Naive B cell (primary cell): ENCODE measurements at regions not wholly inside any gene's neighbourhood (a gene's known extent, or its start where the extent isn't known, plus 50 kb on each side); places are given as distances from the start of the nearest gene placed in this dataset.

Source experiments
- ATAC-seq, 2 donors: fragments of 150-1000 bp; cut with Tn5 transposase; 2 replicates each; pipeline ENCODE4 v1.10.0; 2021; ENCODE audit warnings: low read depth in 2 of 2, mild to moderate bottlenecking in 2 of 2, moderate library complexity in 2 of 2
- DNase-seq: peaks from one replicate; pipeline ENCODE4 v3.0.0; 2022
- H3K27ac Mint-ChIP-seq, 6 donors: one replicate each; pipeline ENCODE4 v1.8.0; 2020 to 2022; ENCODE audit warnings: mild to moderate bottlenecking in 6 of 6, mixed read lengths in 6 of 6, moderate library complexity in 5 of 6, inconsistent platforms in 2 of 6
- H3K27me3 Mint-ChIP-seq, 3 donors: one replicate each; pipeline ENCODE4 v1.8.0; 2021 to 2022; ENCODE audit warnings: mixed read lengths in 3 of 3, mild to moderate bottlenecking in 1 of 3
- H3K36me3 Mint-ChIP-seq, 2 donors: one replicate each; pipeline ENCODE4 v1.8.0; 2020 to 2022; ENCODE audit warnings: mixed read lengths in 2 of 2, inconsistent platforms in 1 of 2, mild to moderate bottlenecking in 1 of 2
- H3K4me1 Mint-ChIP-seq, 3 donors: one replicate each; pipeline ENCODE4 v1.8.0; 2020 to 2022; ENCODE audit warnings: mixed read lengths in 3 of 3, inconsistent platforms in 1 of 3, mild to moderate bottlenecking in 1 of 3, moderate library complexity in 1 of 3
- H3K4me3 Mint-ChIP-seq, 8 donors: one replicate each; pipeline ENCODE4 v1.8.0; 2020 to 2022; ENCODE audit warnings: mild to moderate bottlenecking in 8 of 8, mixed read lengths in 8 of 8, moderate library complexity in 8 of 8, inconsistent platforms in 2 of 8
- H3K9me3 Mint-ChIP-seq, 7 donors: one replicate each; pipeline ENCODE4 v1.8.0; 2020 to 2022; ENCODE audit warnings: mixed read lengths in 7 of 7, mild to moderate bottlenecking in 5 of 7, inconsistent platforms in 2 of 7, moderate library complexity in 1 of 7

DNA sequence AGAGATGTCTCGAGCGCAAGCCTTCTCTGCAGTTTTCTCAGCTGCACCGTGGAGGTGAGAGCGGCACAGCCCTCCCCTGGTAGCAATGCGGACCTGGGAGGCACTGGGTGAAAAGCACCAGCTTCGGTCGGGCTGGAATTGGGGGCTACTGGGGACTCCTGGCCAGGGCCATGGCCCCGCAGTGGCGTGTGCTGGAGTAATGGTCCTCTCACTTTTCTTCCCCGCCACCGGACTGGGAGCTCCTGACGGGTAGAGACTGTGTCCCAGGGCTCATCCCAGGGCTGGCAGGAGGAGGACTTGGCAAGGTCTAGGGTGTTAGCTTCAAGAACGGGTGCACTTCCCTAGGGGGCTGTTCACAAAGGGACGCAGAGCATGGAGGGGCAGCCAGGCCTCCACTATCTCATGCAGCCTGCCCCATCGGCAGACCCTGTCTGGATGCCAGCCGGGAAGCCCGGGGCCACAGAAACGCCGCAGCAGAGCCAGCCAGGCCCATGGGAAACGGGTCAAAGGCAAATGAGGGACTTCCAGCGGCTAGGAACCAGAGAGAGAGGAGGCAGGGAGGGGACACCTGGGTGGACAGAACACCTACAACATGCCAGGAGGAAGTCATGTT lies 92.6 kb upstream of the MVB12B start:
- Mint-ChIP-seq H3K4me1 (no peaks in the 10 kb centered on the region), H3K27me3 (peaks cover 4 to 39% (median 27%) of the 10 kb centered on the region in 3 donors), H3K27ac (peak overlapping the region in 1 of 6 donors; percentile 32), H3K36me3 (no peaks in the 10 kb centered on the region), H3K9me3 (peaks cover 0 to 2% (median 0%) of the 10 kb centered on the region in 7 donors), H3K4me3 (no peak overlapping the region)
- DNase-seq (no peak), ATAC-seq (no peak)

DNA sequence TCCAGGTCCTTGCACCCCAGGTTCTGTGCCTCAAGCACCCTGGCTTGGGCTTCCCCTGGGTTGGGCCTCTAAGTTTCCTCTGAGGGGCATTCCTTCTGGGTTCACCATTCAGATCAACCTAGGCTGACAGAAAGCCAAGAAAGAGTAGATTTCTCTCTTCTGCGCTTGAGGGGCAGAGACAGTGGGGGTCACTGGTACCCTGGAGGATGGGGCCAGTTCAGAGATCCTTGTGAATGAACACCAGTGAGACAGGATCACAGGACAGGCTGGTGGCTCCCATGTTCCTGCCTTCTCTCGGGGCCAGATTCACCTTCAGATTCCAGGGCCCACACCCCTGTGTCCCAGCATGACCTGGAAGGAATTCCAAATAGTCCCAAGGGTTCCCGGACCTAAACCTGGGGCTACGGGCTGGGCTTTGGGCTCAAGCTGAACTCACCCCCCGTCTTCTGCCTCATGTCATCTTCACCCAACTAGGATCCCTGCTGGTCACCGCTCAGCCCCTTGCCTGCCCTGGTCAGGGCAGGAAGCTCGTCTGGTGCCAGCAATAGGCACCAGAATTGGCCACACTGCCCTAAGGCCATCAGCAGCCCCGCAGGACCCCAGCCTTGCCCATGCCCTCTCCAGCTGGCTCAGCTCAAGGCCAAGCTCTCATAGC lies 91.8 kb upstream of the MVB12B start:
- no peak for DNase-seq
- H3K4me1 Mint-ChIP-seq, result peaks cover 4 to 5% (median 4%) of the 10 kb centered on the region in 3 donors
- H3K27ac Mint-ChIP-seq, result no peak overlapping the region
- peaks cover 0 to 2% (median 0%) of the 10 kb centered on the region in 7 donors for H3K9me3 Mint-ChIP-seq
- no peak for ATAC-seq
- H3K4me3 Mint-ChIP-seq, result no peak overlapping the region
- peaks cover 4 to 33% (median 21%) of the 10 kb centered on the region in 3 donors for H3K27me3 Mint-ChIP-seq
- H3K36me3 Mint-ChIP-seq, result no peaks in the 10 kb centered on the region

DNA sequence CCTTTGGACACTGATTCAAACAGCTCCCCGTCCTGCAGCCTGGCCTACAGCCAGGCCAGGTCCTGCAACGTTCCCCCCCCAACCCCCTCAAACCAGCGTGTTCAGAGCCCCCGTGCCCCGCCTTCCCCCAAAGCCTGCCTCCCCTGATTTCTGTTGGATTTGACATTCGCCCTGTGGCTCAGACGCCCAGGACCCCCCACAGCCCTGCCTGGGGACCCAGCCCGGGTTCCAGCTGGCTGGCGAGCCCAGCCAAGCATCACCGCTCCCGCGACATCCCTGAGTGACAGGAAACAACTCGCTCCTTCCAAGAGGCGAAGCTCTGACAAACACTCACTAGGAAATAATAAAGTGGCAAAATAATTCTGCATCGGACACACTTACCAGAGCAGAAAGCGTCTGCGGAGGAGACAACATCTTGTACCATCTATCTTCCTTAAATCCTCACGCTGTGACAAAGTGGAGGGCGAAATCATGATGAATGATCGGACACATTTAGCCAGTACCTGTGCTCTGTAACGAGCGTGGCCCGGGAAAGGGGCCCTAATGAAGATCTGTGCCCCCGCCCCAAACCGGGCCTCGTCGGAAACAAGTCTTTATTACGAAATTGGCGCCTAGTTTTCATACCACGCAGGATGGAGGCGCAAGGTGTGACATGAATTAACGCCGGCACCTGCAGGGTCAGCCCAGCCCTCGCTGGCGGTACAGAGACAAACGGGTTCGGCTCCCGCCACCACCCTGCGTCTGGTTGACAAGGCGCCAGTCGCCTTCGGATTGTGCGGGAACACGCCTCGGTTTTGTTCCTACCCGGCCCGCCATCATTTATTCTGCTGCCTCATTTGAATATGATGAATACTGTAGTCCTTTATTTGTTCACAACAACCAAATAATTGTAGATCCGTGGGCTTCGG lies 91.0 kb upstream of the MVB12B start:
- Mint-ChIP-seq H3K27ac (no peak overlapping the region), H3K4me3 (no peak overlapping the region), H3K27me3 (peaks cover 4 to 30% (median 16%) of the 10 kb centered on the region in 3 donors), H3K9me3 (peaks cover 0 to 5% (median 0%) of the 10 kb centered on the region in 7 donors), H3K4me1 (peaks cover 12% of the 10 kb centered on the region in 3 donors), H3K36me3 (no peaks in the 10 kb centered on the region)
- DNase-seq, result no peak
- ATAC-seq, result no peak

DNA sequence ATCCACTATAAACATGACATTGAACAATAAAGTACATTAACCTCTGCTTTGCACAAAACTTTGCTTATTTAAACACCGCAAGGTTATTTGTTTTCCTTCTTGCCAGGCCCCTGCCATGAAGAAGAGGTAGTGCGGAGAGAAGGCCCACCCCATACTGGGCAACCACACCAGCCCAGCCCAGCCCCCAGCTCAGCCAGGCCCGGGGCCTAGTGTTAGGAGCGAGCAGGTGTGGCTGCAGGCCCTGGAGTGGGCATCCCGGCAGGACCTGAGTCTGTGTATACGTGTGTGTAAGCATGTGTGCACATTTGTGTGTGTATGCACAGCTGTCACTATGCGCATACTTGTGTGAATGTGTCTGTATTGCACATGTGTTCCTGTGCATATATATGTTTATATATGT lies 90.4 kb upstream of the MVB12B start:
- Mint-ChIP-seq H3K4me3 (no peak overlapping the region), H3K9me3 (peaks cover 0 to 6% (median 0%) of the 10 kb centered on the region in 7 donors), H3K36me3 (no peaks in the 10 kb centered on the region), H3K4me1 (peaks cover 16 to 18% (median 16%) of the 10 kb centered on the region in 3 donors), H3K27ac (no peak overlapping the region), H3K27me3 (peaks cover 4 to 30% (median 15%) of the 10 kb centered on the region in 3 donors)
- DNase-seq (no peak), ATAC-seq (no peak)

DNA sequence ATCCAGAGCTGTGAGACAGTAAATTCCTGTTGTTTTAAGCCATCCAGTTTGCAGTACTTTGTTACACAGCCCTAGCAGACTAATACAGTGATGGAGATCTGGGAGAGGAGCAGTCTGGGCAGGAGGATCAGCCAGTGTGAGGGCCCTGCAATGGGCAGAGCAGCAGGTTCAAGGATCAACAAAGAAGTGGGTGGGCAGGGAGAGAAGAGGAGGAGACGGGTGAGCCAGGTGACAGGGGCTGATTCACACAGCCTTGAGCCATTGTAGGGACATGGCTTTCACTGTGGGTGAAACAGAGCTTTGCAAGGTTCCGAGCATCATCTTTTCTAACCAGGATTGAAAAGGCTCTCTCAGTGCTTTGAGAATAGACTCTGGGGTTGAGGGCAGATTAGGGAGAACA lies 88.2 kb upstream of the MVB12B start:
- H3K9me3 Mint-ChIP-seq, result peaks cover 0 to 11% (median 4%) of the 10 kb centered on the region in 7 donors
- H3K4me1 Mint-ChIP-seq, result peaks cover 16 to 18% (median 16%) of the 10 kb centered on the region in 3 donors
- DNase-seq, result no peak
- peaks cover 0 to 20% (median 8%) of the 10 kb centered on the region in 3 donors for H3K27me3 Mint-ChIP-seq
- ATAC-seq, result no peak
- H3K36me3 Mint-ChIP-seq, result no peaks in the 10 kb centered on the region
- H3K4me3 Mint-ChIP-seq, result no peak overlapping the region
- no peak overlapping the region for H3K27ac Mint-ChIP-seq

DNA sequence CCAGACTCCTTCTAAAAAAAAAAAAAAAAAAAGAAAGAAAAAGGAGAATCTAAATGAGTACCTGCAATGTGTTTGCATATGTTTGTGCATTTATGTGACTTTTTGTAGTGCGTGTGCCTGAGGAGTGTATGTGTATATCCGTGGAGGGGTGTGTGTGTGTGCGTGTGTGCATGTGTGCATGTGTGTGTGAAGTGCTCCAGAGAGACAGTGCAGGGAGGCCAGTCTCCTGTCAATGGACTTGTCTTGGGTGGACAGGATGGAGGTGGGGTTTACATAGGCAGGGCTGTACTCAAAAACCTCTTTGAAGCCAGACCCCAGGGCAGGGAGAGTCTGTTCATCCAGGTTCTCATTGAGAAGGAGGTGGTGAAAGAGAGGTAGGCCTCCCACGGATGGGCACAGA lies 87.1 kb upstream of the MVB12B start:
- Mint-ChIP-seq H3K36me3 (peaks cover 5 to 6% of the 10 kb centered on the region in 2 donors), H3K9me3 (peaks cover 0 to 16% (median 10%) of the 10 kb centered on the region in 7 donors), H3K4me1 (peaks cover 16 to 18% (median 16%) of the 10 kb centered on the region in 3 donors), H3K4me3 (no peak overlapping the region), H3K27me3 (peaks cover 0 to 18% (median 10%) of the 10 kb centered on the region in 3 donors), H3K27ac (no peak overlapping the region)
- no peak for ATAC-seq
- DNase-seq, result no peak

DNA sequence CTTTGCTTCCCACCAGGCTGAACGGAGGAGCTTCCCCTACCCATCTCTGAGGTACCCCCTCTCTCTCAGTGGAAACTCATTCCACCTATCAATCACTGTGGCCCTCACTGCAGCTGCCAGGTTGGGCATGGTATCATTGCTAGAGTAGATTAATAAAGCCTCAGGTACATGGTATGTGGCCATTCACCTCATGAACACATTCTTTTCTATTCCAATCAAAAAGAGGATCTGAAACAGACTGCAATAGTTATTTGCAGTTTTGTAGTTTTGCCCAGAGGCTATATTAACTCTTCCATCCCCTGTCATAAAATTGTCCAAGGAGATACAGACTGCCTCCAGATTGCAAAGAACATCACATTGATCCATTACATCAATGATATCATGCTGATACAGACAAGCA lies 85.8 kb upstream of the MVB12B start:
- DNase-seq (no peak), ATAC-seq (peak; percentile 56 to 68)
- Mint-ChIP-seq H3K36me3 (peaks cover 13 to 17% of the 10 kb centered on the region in 2 donors), H3K4me1 (peaks cover 16 to 18% (median 16%) of the 10 kb centered on the region in 3 donors), H3K4me3 (peak overlapping the region in 1 of 8 donors; percentile 48), H3K9me3 (peaks cover 7 to 26% (median 22%) of the 10 kb centered on the region in 7 donors), H3K27ac (no peak overlapping the region), H3K27me3 (peaks cover 6 to 29% (median 18%) of the 10 kb centered on the region in 3 donors)

DNA sequence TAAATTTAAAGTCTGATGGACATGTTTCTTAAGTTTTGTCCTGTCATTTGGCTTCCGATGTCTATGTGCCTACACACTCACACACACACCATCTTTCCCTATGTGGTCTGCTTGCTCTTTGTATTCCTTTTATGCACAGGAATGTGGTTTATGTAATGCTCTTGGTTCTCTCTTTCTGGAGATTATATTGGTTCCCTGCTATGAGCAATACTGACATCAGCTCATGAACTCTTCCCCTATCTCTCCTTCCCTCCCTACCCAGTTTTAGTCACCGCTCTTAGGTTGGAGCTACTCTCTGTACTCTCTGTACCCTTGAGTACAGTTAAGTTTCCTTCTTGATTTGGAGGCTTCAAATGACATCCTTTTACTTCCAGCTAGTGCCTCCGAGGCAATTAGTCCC lies 77.9 kb upstream of the MVB12B start:
- Mint-ChIP-seq H3K27ac (no peak overlapping the region), H3K36me3 (peaks cover 21 to 37% of the 10 kb centered on the region in 2 donors), H3K4me1 (no peaks in the 10 kb centered on the region), H3K27me3 (peaks cover 18 to 48% (median 32%) of the 10 kb centered on the region in 3 donors), H3K4me3 (no peak overlapping the region), H3K9me3 (peaks cover 10 to 49% (median 23%) of the 10 kb centered on the region in 7 donors)
- ATAC-seq, result no peak
- DNase-seq, result no peak

DNA sequence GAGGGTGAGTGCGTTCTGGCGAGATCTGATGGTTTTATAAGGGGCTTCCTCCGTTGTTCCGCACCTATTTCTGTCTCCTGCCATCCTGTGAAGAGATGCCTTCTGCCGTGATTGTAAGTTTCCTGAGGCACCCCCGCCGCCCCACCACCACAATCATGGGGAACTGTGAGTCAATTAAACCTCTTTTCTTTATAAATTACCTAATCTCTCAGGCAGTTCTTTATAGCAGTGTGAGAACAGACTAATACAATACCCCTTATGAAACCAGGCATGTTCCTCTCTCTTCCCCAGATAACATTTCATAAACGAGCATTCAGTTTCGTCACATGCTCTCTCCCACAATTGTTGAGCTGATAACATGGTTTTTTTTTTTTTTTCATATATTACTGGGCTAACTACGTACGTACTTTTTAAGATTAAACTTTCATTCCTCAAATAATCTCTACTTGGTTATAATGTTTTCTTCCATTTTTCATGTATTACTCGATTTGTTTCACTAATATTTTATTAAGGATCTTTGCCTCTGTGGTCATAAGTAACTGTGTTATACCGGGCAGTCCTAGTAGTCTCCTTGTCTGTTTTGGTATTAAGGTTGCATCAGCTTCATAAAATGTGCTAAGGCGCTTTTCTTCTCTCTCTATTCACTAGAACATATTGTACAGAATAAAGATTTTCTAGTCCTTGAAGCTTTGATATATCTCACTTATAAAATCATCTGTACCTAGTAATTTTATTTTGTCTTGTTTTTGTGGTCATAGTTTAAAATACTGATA lies 64.9 kb upstream of the MVB12B start:
- Mint-ChIP-seq H3K27me3 (peaks cover 40 to 53% (median 47%) of the 10 kb centered on the region in 3 donors), H3K4me1 (peaks cover 0 to 6% (median 6%) of the 10 kb centered on the region in 3 donors), H3K9me3 (peaks cover 5 to 12% (median 10%) of the 10 kb centered on the region in 7 donors), H3K27ac (no peak overlapping the region), H3K4me3 (no peak overlapping the region), H3K36me3 (peaks cover 0 to 10% of the 10 kb centered on the region in 2 donors)
- DNase-seq (no peak), ATAC-seq (no peak)

DNA sequence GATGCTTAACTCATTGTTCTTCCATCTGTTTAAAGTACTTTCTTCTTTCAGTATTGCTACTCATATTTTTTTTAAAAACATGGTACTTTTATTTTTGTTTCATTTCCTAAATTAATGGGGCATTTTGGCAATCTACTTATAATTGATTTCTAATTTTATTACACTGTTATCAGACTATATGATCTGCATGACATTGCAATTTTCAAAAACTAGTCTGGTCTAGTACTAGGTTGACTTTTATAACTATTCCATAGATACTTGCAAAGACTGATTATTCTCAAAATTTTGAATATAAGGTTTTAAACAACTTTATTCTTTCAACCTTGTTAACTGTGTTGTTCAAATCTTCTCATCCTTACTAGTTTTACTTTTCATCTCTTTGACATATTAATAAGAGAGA lies 63.9 kb upstream of the MVB12B start:
- Mint-ChIP-seq H3K9me3 (peaks cover 5 to 12% (median 10%) of the 10 kb centered on the region in 7 donors), H3K27ac (no peak overlapping the region), H3K27me3 (peaks cover 37 to 48% (median 47%) of the 10 kb centered on the region in 3 donors), H3K4me3 (no peak overlapping the region), H3K36me3 (peaks cover 0 to 10% of the 10 kb centered on the region in 2 donors), H3K4me1 (peaks cover 0 to 6% (median 6%) of the 10 kb centered on the region in 3 donors)
- DNase-seq, result no peak
- ATAC-seq, result no peak

DNA sequence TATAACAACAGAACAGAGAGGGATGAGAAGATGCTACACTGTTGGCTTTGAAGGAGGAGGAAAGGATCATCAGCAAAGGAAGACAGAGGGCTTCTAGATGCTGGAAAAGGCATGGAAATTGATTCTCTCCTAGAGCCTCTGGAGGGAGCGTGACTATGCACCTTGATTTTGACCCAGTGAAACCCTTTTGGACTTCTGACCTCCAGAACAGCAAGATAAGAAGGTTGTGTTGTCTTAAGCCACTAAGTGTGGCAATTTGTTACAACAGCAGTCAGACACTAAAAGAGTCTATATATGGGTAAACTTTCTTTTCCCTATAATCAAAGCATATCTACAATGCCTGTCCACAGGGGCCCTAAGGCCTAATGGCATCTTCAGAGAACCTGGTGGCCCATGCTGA lies 56.1 kb upstream of the MVB12B start:
- no peak for DNase-seq
- no peaks in the 10 kb centered on the region for H3K4me1 Mint-ChIP-seq
- peaks cover 4 to 32% (median 27%) of the 10 kb centered on the region in 3 donors for H3K27me3 Mint-ChIP-seq
- H3K36me3 Mint-ChIP-seq, result peaks cover 0 to 16% of the 10 kb centered on the region in 2 donors
- ATAC-seq, result no peak
- H3K27ac Mint-ChIP-seq, result no peak overlapping the region
- H3K4me3 Mint-ChIP-seq, result no peak overlapping the region
- H3K9me3 Mint-ChIP-seq, result peaks cover 0 to 11% (median 8%) of the 10 kb centered on the region in 7 donors

DNA sequence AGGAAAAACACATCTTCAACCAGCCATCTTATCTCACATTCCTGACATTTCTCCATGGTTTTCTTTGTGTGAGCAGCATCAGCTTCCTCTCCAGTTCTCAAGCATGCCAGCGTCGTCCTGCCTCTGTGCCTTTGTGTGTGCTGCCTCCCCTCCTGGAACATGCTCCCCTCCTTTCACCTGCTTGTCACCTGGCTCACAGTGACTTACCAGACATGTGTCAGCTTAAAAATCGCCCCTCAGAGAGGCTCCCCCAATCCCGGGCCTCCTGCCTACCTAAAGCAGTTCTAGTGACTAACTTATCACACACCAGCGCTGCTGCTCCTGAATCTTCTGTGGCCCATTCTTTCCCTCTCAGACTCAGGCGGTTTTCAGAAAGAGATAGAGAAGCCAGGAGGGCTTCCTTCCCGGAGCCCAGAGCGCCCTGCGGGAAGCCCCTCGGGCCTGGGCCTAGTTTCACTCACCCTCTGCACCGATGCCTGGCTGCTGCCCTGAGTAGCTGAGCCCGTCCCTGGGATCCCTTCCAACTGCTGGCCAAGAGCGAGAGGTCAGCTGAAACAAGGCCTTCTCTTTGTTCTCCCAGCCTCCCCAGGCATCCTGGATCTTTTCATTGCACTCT lies 51.1 kb upstream of the MVB12B start:
- Mint-ChIP-seq H3K36me3 (peaks cover 0 to 16% of the 10 kb centered on the region in 2 donors), H3K4me3 (no peak overlapping the region), H3K27ac (peak overlapping the region in 2 of 6 donors; percentile 29 to 36), H3K4me1 (peaks cover 0 to 3% (median 0%) of the 10 kb centered on the region in 3 donors), H3K9me3 (peaks cover 4 to 27% (median 16%) of the 10 kb centered on the region in 7 donors), H3K27me3 (peaks cover 20 to 53% (median 45%) of the 10 kb centered on the region in 3 donors)
- ATAC-seq, result no peak
- no peak for DNase-seq
